ENCODE measurements at regions not wholly inside any gene's neighbourhood (a gene's known extent, or its start where the extent isn't known, plus 50 kb on each side); places are given as distances from the start of the nearest gene placed in this dataset.
"Not testable (repeated sequence)": the region's sequence is repeated elsewhere in the genome, so short reads cannot be mapped to it uniquely, and the experiment has no call there.

DNA sequence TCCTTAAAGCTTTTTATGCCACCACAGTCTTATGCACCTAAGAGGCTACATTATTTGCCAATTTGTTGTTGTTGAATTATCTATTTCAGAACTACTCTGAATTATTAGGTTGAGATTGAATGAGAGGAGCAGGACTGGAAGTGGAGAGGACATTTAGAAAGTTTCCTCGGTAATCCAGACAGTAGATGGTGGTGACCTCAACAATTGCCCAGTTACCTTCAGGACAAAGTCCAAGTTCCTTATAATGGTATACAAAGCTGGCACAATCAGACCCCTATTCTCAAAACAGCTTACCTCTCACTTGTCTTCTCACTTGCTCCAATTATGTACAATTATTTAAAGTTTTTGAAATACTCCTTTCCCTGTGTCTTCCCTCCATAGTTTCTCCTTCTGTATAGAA is 93.3 kb upstream of the NBPF9 start:
- FAIRE-seq; intact Hi-C loops (cut with micrococcal nuclease; ENCODE audit: unreplicated experiment); DNase-seq (ENCODE audit: low read depth, low spot score); H3K79me2 ChIP-seq (ENCODE audit: control insufficient read depth, insufficient read depth, low read length); H3K4me2 ChIP-seq (ENCODE audit: control insufficient read depth, insufficient read depth); H4K20me1 ChIP-seq (ENCODE audit: control insufficient read depth, insufficient read depth); ATAC-seq; RAD21 ChIA-PET (ENCODE audit: unreplicated experiment); SMC1A ChIA-PET (ENCODE audit: uncharacterized antibody, unreplicated experiment); in situ Hi-C loops (cut with MboI); H3K27ac ChIP-seq (ENCODE audit: control insufficient read depth, insufficient read depth); H3K9me3 ChIP-seq (replicated peaks; ENCODE audit: control insufficient read depth, insufficient read depth, low read length); BruUV-seq (replicated peaks); CTCF ChIA-PET; H3K4me1 ChIP-seq (ENCODE audit: control insufficient read depth, insufficient read depth, low read length); POLR2A ChIA-PET; H3K36me3 ChIP-seq (ENCODE audit: control insufficient read depth in 2 of 2, insufficient read depth in 2 of 2, low read length in 1 of 2); H2AFZ ChIP-seq (ENCODE audit: control insufficient read depth, low read depth, low read length); H3K27me3 ChIP-seq (replicated peaks in 1 of 2; ENCODE audit: control insufficient read depth in 2 of 2, insufficient read depth in 2 of 2, low read length in 1 of 2); H3K4me3 ChIP-seq; H3K9ac ChIP-seq (ENCODE audit: control insufficient read depth, insufficient read depth, low read length): not testable (repeated sequence)
- 100% methylated on average over 1 of the region's 1 CpG for WGBS (ENCODE audit: insufficient coverage, insufficient replicate concordance, low lambda C conversion rate, missing lambda C conversion rate)

DNA sequence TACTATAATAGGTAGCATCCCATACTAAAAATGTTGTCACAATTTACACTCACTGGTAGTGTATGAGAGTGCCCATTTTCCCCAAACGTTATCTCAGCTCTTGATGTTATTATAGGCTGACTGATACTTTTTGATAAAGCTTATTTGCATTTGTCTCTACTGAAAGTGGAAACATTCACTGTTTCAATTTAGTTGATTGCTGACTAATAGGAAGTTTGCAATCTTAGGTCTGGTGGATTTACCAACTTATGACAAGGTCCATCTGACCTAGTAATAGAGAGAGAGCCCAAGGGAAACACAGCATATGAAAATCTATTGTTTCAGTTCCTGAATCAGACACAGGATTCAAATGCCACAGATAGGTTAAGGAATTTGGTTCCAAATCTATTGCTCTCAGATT is 97.2 kb upstream of the NBPF9 start:
- H3K36me3 ChIP-seq (ENCODE audit: control insufficient read depth in 2 of 2, insufficient read depth in 2 of 2, low read length in 1 of 2); CTCF ChIA-PET; H2AFZ ChIP-seq (ENCODE audit: control insufficient read depth, low read depth, low read length); in situ Hi-C loops (cut with MboI); H3K4me1 ChIP-seq (ENCODE audit: control insufficient read depth, insufficient read depth, low read length); H3K79me2 ChIP-seq (ENCODE audit: control insufficient read depth, insufficient read depth, low read length); H3K9ac ChIP-seq (ENCODE audit: control insufficient read depth, insufficient read depth, low read length); intact Hi-C loops (cut with micrococcal nuclease; ENCODE audit: unreplicated experiment); H4K20me1 ChIP-seq (ENCODE audit: control insufficient read depth, insufficient read depth); H3K27ac ChIP-seq (ENCODE audit: control insufficient read depth, insufficient read depth); BruUV-seq (replicated peaks); POLR2A ChIA-PET; H3K9me3 ChIP-seq (replicated peaks; ENCODE audit: control insufficient read depth, insufficient read depth, low read length); H3K27me3 ChIP-seq (replicated peaks in 1 of 2; ENCODE audit: control insufficient read depth in 2 of 2, insufficient read depth in 2 of 2, low read length in 1 of 2); H3K4me3 ChIP-seq; FAIRE-seq; SMC1A ChIA-PET (ENCODE audit: uncharacterized antibody, unreplicated experiment); RAD21 ChIA-PET (ENCODE audit: unreplicated experiment): not testable (repeated sequence)
- DNase-seq (ENCODE audit: low read depth, low spot score) (peak; percentile 23), ATAC-seq (peak; percentile 96)
- TF ChIP-seq SPI1 (IDR thresholded peaks at IDR 0.05; ENCODE audit: borderline replicate concordance, insufficient read depth, low read depth, low read length): peak; percentile 56; the same call in 1 of the 2 replicates
- peak; percentile 58 to 66; a peak in 2 of 4 replicates for TF ChIP-seq IKZF2 (IDR thresholded peaks at IDR 0.05)
- WGBS (ENCODE audit: insufficient coverage, insufficient replicate concordance, low lambda C conversion rate, missing lambda C conversion rate): 4% methylated on average over 1 of the region's 1 CpG
- peak overlapping the region; percentile 42; the same call in 1 of the 2 replicates for H3K4me2 ChIP-seq (ENCODE audit: control insufficient read depth, insufficient read depth)

DNA sequence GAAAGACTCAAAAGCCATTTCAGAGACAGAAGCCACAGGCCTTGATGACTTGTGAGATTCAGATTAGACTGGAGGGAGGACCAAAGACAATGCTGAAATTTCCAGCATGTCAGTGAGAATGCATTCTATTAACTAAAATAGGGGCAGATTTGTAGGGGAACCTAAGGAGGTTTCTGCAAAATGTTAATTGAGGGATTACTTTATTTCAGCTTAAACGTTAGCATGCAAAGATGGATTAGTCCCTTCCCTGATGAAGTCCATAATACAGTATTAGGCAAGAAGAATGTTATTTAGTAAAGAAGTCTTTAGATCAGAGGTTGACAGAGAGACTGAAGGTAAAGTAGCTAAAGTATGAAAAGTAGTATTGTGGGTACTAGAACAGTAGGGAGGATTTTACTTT is 98.9 kb upstream of the NBPF9 start:
- H3K36me3 ChIP-seq (ENCODE audit: control insufficient read depth in 2 of 2, insufficient read depth in 2 of 2, low read length in 1 of 2); H3K4me3 ChIP-seq; H3K27me3 ChIP-seq (replicated peaks in 1 of 2; ENCODE audit: control insufficient read depth in 2 of 2, insufficient read depth in 2 of 2, low read length in 1 of 2); H3K79me2 ChIP-seq (ENCODE audit: control insufficient read depth, insufficient read depth, low read length); BruUV-seq (replicated peaks); ATAC-seq; H3K4me2 ChIP-seq (ENCODE audit: control insufficient read depth, insufficient read depth); H2AFZ ChIP-seq (ENCODE audit: control insufficient read depth, low read depth, low read length); POLR2A ChIA-PET; H3K9ac ChIP-seq (ENCODE audit: control insufficient read depth, insufficient read depth, low read length); CTCF ChIA-PET; SMC1A ChIA-PET (ENCODE audit: uncharacterized antibody, unreplicated experiment); H4K20me1 ChIP-seq (ENCODE audit: control insufficient read depth, insufficient read depth); FAIRE-seq; RAD21 ChIA-PET (ENCODE audit: unreplicated experiment); H3K27ac ChIP-seq (ENCODE audit: control insufficient read depth, insufficient read depth); in situ Hi-C loops (cut with MboI); H3K9me3 ChIP-seq (replicated peaks; ENCODE audit: control insufficient read depth, insufficient read depth, low read length); intact Hi-C loops (cut with micrococcal nuclease; ENCODE audit: unreplicated experiment); DNase-seq (ENCODE audit: low read depth, low spot score); H3K4me1 ChIP-seq (ENCODE audit: control insufficient read depth, insufficient read depth, low read length): not testable (repeated sequence)
- WGBS (ENCODE audit: insufficient coverage, insufficient replicate concordance, low lambda C conversion rate, missing lambda C conversion rate): no CpG with 5 or more reads among the region's 1 CpG

DNA sequence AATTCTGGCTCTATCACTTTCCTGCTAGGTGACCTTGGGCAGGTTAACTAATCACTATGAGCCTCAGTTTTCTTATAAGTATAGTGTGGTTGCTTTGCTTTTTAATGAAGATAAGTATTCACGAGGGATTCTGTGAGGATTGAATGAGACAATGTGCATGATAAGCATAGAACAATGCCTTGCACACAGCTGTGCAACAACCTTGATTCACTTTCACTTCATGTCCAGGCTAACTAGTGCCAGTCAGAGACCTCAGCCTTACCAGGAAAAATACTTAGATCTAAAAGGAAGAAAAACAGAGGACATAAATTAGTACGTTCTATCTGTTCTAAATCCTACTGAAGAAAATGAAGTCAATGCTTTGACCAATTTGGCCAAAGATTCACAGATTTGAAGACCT is 101.0 kb upstream of the NBPF9 start:
- no CpG with 5 or more reads among the region's 2 CpGs for WGBS (ENCODE audit: insufficient coverage, insufficient replicate concordance, low lambda C conversion rate, missing lambda C conversion rate)
- in situ Hi-C loops (cut with MboI); H4K20me1 ChIP-seq (ENCODE audit: control insufficient read depth, insufficient read depth); H3K4me3 ChIP-seq; POLR2A ChIA-PET; H3K79me2 ChIP-seq (ENCODE audit: control insufficient read depth, insufficient read depth, low read length); DNase-seq (ENCODE audit: low read depth, low spot score); H3K27ac ChIP-seq (ENCODE audit: control insufficient read depth, insufficient read depth); H3K9me3 ChIP-seq (replicated peaks; ENCODE audit: control insufficient read depth, insufficient read depth, low read length); H3K4me2 ChIP-seq (ENCODE audit: control insufficient read depth, insufficient read depth); BruUV-seq (replicated peaks); CTCF ChIA-PET; H3K9ac ChIP-seq (ENCODE audit: control insufficient read depth, insufficient read depth, low read length); H3K36me3 ChIP-seq (ENCODE audit: control insufficient read depth in 2 of 2, insufficient read depth in 2 of 2, low read length in 1 of 2); intact Hi-C loops (cut with micrococcal nuclease; ENCODE audit: unreplicated experiment); RAD21 ChIA-PET (ENCODE audit: unreplicated experiment); H2AFZ ChIP-seq (ENCODE audit: control insufficient read depth, low read depth, low read length); SMC1A ChIA-PET (ENCODE audit: uncharacterized antibody, unreplicated experiment); FAIRE-seq; H3K4me1 ChIP-seq (ENCODE audit: control insufficient read depth, insufficient read depth, low read length); H3K27me3 ChIP-seq (replicated peaks in 1 of 2; ENCODE audit: control insufficient read depth in 2 of 2, insufficient read depth in 2 of 2, low read length in 1 of 2): not testable (repeated sequence)
- peak; percentile 22; the same call in 1 of the 3 replicates for ATAC-seq

Measured in GM12878 (cell line).